Activated B cell treated with CpG ODN at 0.5 μM for 24 hours (primary cell): ENCODE measurements at regions not wholly inside any gene's neighbourhood (a gene's known extent, or its start where the extent isn't known, plus 50 kb on each side); places are given as distances from the start of the nearest gene placed in this dataset.

Experiments
- ATAC-seq: fragments of 200-7000 bp; cut with Tn5 transposase; one replicate; pipeline ENCODE4 v1.10.0; 2021; ENCODE audit warnings: low read depth, mild to moderate bottlenecking, moderate library complexity
- CTCF ChIA-PET: fragments of 350-600 bp; sonication (Branson Sonifier 250); formaldehyde crosslinking; loops from one replicate; lab custom pipeline; 2021; ENCODE audit warnings: antibody characterized with exemption; lab: Charles Lee
- POLR2A ChIA-PET: fragments of 350-600 bp; sonication (Branson Sonifier 250); formaldehyde crosslinking; loops from one replicate; lab custom pipeline; 2021; ENCODE audit warnings: antibody characterized with exemption; lab: Charles Lee
- DNase-seq: peaks from one replicate; pipeline ENCODE4 v3.0.0; 2022
- H3K27ac Mint-ChIP-seq: one replicate; pipeline ENCODE4 v1.8.0; 2020; ENCODE audit warnings: mixed read lengths
- H3K27me3 Mint-ChIP-seq: one replicate; pipeline ENCODE4 v1.8.0; 2021; ENCODE audit warnings: mixed read lengths
- H3K36me3 Mint-ChIP-seq: one replicate; pipeline ENCODE4 v1.8.0; 2021; ENCODE audit warnings: low read depth, mixed read lengths
- H3K4me1 Mint-ChIP-seq: one replicate; pipeline ENCODE4 v1.8.0; 2021; ENCODE audit warnings: mixed read lengths
- H3K4me3 Mint-ChIP-seq: one replicate; pipeline ENCODE4 v1.8.0; 2020; ENCODE audit warnings: mild to moderate bottlenecking, mixed read lengths
- H3K9me3 Mint-ChIP-seq: one replicate; pipeline ENCODE4 v1.8.0; 2020; ENCODE audit warnings: mixed read lengths
- CTCF ChIP-seq: fragments of 200-600 bp; IDR thresholded peaks from one replicate; pipeline ENCODE4 v1.8.0; 2022; ENCODE audit warnings: antibody characterized with exemption, mild to moderate bottlenecking
- intact Hi-C: fragments of 100-400 bp; cut with micrococcal nuclease; formaldehyde crosslinking; loops from one replicate; pipeline ENCODE4 v1.15.1; 2024

GRCh38 chr14:79986251-79986650, 225.1 kb downstream of the DIO2 start:
- ATAC-seq = no peak
- H3K4me3 Mint-ChIP-seq = no peak overlapping the region
- no peak for TF ChIP-seq CTCF
- DNase-seq = no peak
- peaks cover 5% of the 10 kb centered on the region for H3K9me3 Mint-ChIP-seq
- H3K27ac Mint-ChIP-seq = no peak overlapping the region
- no peaks in the 10 kb centered on the region for H3K27me3 Mint-ChIP-seq
- ChIA-PET CTCF (no interaction called here), POLR2A (no interaction called here)
- no peaks in the 10 kb centered on the region for H3K36me3 Mint-ChIP-seq
- intact Hi-C loops = no loop called here
- no peaks in the 10 kb centered on the region for H3K4me1 Mint-ChIP-seq

- intact Hi-C loops = no loop called here
- Mint-ChIP-seq H3K36me3 (no peaks in the 10 kb centered on the region), H3K27me3 (no peaks in the 10 kb centered on the region), H3K4me3 (no peak overlapping the region), H3K9me3 (peaks cover 6% of the 10 kb centered on the region), H3K27ac (no peak overlapping the region), H3K4me1 (no peaks in the 10 kb centered on the region)
- TF ChIP-seq CTCF = no peak
- ATAC-seq (no peak), DNase-seq (no peak)
- ChIA-PET CTCF (no interaction called here), POLR2A (no interaction called here)
Observed at GRCh38 chr14:79972230-79972629, 239.1 kb downstream of the DIO2 start.

GRCh38 chr14:79971330-79971729, 240.0 kb downstream of the DIO2 start:
- Mint-ChIP-seq H3K4me1 (no peaks in the 10 kb centered on the region), H3K27ac (no peak overlapping the region), H3K9me3 (peaks cover 4% of the 10 kb centered on the region), H3K27me3 (no peaks in the 10 kb centered on the region), H3K4me3 (no peak overlapping the region), H3K36me3 (no peaks in the 10 kb centered on the region)
- ATAC-seq = no peak
- no peak for TF ChIP-seq CTCF
- POLR2A ChIA-PET = no interaction called here
- intact Hi-C loops = no loop called here
- CTCF ChIA-PET = no interaction called here
- DNase-seq = no peak

- Mint-ChIP-seq H3K4me3 (no peak overlapping the region), H3K27ac (no peak overlapping the region), H3K36me3 (no peaks in the 10 kb centered on the region), H3K27me3 (no peaks in the 10 kb centered on the region), H3K4me1 (no peaks in the 10 kb centered on the region), H3K9me3 (peaks cover 10% of the 10 kb centered on the region)
- ATAC-seq = no peak
- DNase-seq = no peak
- POLR2A ChIA-PET = no interaction called here
- CTCF ChIA-PET = no interaction called here
- TF ChIP-seq CTCF = no peak
- intact Hi-C loops = no loop called here
Observed at GRCh38 chr14:79967453-79967852, 243.9 kb downstream of the DIO2 start.

- ChIA-PET CTCF (no interaction called here), POLR2A (no interaction called here)
- intact Hi-C loops = no loop called here
- Mint-ChIP-seq H3K4me1 (no peaks in the 10 kb centered on the region), H3K9me3 (peaks cover 12% of the 10 kb centered on the region), H3K4me3 (no peak overlapping the region), H3K27me3 (no peaks in the 10 kb centered on the region), H3K27ac (no peak overlapping the region), H3K36me3 (no peaks in the 10 kb centered on the region)
- DNase-seq = no peak
- no peak for ATAC-seq
- no peak for TF ChIP-seq CTCF
Observed at GRCh38 chr14:79967001-79967400, 244.3 kb downstream of the DIO2 start.
